K562 (cell line): ENCODE measurements at regions not wholly inside any gene's neighbourhood (a gene's known extent, or its start where the extent isn't known, plus 50 kb on each side); places are given as distances from the start of the nearest gene placed in this dataset.

Experiments used
- AFF1 ChIP-seq, 2 experiments: fragments of 450-650 bp; IDR thresholded peaks; 2 replicates each; pipeline ENCODE4 v1.6.1; 2018; ENCODE audit warnings: mild to moderate bottlenecking in 2 of 2, low read depth in 1 of 2; ENCODE audit not compliant: partially characterized antibody in 2 of 2
- CBX5 ChIP-seq: IDR thresholded peaks from 2 replicates; pipeline ENCODE4 v1.6.1; 2014; ENCODE audit warnings: low read depth, borderline replicate concordance
- E4F1 ChIP-seq: fragments of 250-450 bp; sonication (Bioruptor Pico); IDR thresholded peaks from 2 replicates; pipeline ENCODE4 v1.5.0; 2021; ENCODE audit warnings: mild to moderate bottlenecking, borderline replicate concordance
- GATA2 ChIP-seq: sonication (generic); formaldehyde crosslinking; IDR thresholded peaks from 2 replicates; pipeline ENCODE4 v1.4.0; 2020; ENCODE audit warnings: mild to moderate bottlenecking, missing genetic modification reagents
- GTF2A2 ChIP-seq: IDR thresholded peaks from 2 replicates; pipeline ENCODE4 v1.6.1; 2016; ENCODE audit warnings: mild to moderate bottlenecking, missing genetic modification characterization, missing compliant biosample characterization
- GTF2E2 ChIP-seq: fragments of 200-800 bp; sonication (Bioruptor generic); IDR thresholded peaks from 2 replicates; pipeline ENCODE4 v1.6.1; 2016; ENCODE audit warnings: missing genetic modification characterization, missing compliant biosample characterization
- GTF2F1 ChIP-seq: IDR thresholded peaks from 2 replicates; pipeline ENCODE4 v1.6.1; 2011; ENCODE audit warnings: low read depth, low read length, improper control_type of control experiment
- HDAC8 ChIP-seq: fragments of 450-650 bp; IDR thresholded peaks from 2 replicates; pipeline ENCODE4 v1.6.1; 2016; ENCODE audit warnings: mild to moderate bottlenecking, missing genetic modification characterization, moderate library complexity, missing compliant biosample characterization
- HDGF ChIP-seq: fragments of 450-650 bp; IDR thresholded peaks from 2 replicates; pipeline ENCODE4 v1.6.1; 2016
- JUND ChIP-seq, 2 experiments: IDR thresholded peaks; 2 replicates in 1 of 2; 3 replicates in 1 of 2; pipeline ENCODE4 v1.6.1; 2011; ENCODE audit warnings: borderline replicate concordance in 2 of 2, low read depth in 2 of 2, low read length in 2 of 2, improper control_type of control experiment in 1 of 2, missing biosample characterization in 1 of 2, missing genetic modification characterization in 1 of 2, missing genetic modification reagents in 1 of 2
- NFE2 ChIP-seq: IDR thresholded peaks from 2 replicates; pipeline ENCODE4 v1.6.1; 2014; ENCODE audit warnings: antibody characterized with exemption, low read depth
- SIN3A ChIP-seq, 2 experiments: fragments of 150-350 bp in 1 of 2; IDR thresholded peaks; 2 replicates each; pipeline ENCODE4 v1.6.1; 2011 to 2016; ENCODE audit warnings: borderline replicate concordance in 2 of 2, low read depth in 2 of 2, low read length in 2 of 2, mild to moderate bottlenecking in 2 of 2, moderate library complexity in 2 of 2; ENCODE audit not compliant: control insufficient read depth in 1 of 2
- SRSF1 ChIP-seq: fragments of 200-400 bp; formaldehyde crosslinking; IDR thresholded peaks from 2 replicates; pipeline ENCODE4 v1.6.1; 2017; ENCODE audit warnings: mild to moderate bottlenecking, low read depth, low read length, moderate library complexity
- XRCC4 ChIP-seq: IDR thresholded peaks from one replicate; pipeline ENCODE4 v1.6.1; 2011; ENCODE audit not compliant: insufficient read depth, insufficient read length; ENCODE audit errors: extremely low read depth
- ZBTB43 ChIP-seq: sonication (generic); formaldehyde crosslinking; IDR thresholded peaks from 2 replicates; pipeline ENCODE4 v1.8.0; 2023; ENCODE audit warnings: mild to moderate bottlenecking, missing genetic modification reagents
- ZHX1 ChIP-seq: fragments of 150-350 bp; conservative IDR thresholded peaks from 2 replicates; pipeline ENCODE4 v1.6.1; 2014; ENCODE audit warnings: low read length

- TF ChIP-seq JUND (IDR thresholded peaks at IDR 0.05; ENCODE audit: borderline replicate concordance, low read depth, low read length) (peak; percentile 65), JUND (tag; IDR thresholded peaks at IDR 0.05; ENCODE audit: borderline replicate concordance, low read depth, low read length) (no peak; the same call in 2 of the 3 replicates), GTF2E2 (tag) (0 out of 2 replicates have a peak, but pooled peaks have one; percentile 45), HDAC8 (tag) (peak; percentile 37; the same call in 1 of the 2 replicates), AFF1 (IDR thresholded peaks at IDR 0.05; ENCODE audit: low read depth in 1 of 2, partially characterized antibody in 2 of 2) (peak in 1 of 2 experiments; percentile 38), ZBTB43 (CRISPR knock-in tag) (no peak), XRCC4 (no peak), GATA2 (no peak), E4F1 (CRISPR knock-in tag) (peak; percentile 59; the same call in 1 of the 2 replicates), CBX5 (no peak), GTF2F1 (no peak), GTF2A2 (tag) (peak; percentile 81; the same call in 1 of the 2 replicates), HDGF (no peak), SRSF1 (no peak), SIN3A (IDR thresholded peaks at IDR 0.05; ENCODE audit: borderline replicate concordance in 2 of 2, control insufficient read depth in 1 of 2, low read depth in 2 of 2, low read length in 2 of 2) (no peak), NFE2 (no peak), ZHX1 (no peak)
These were observed 58.8 kb upstream of the NUDT4 start (continued) for GRCh38 chr12:93318720-93319522.
